ENCODE measurements at regions not wholly inside any gene's neighbourhood (a gene's known extent, or its start where the extent isn't known, plus 50 kb on each side); places are given as distances from the start of the nearest gene placed in this dataset.

GRCh38 chr4:141309874-141310273 lies 89.2 kb downstream of the ZNF330 start:
- no peak for DNase-seq (ENCODE audit: low spot score)
- in situ Hi-C loops (cut with MboI; ENCODE audit: low pct_unique_long_range_greater_than_20kb, low sequenced_read_pairs, unreplicated experiment) = no loop called here
- no peak for TF ChIP-seq CTCF (IDR thresholded peaks at IDR 0.05; ENCODE audit: extremely low read depth, insufficient read depth, missing control alignments)

GRCh38 chr4:141311246-141312204 lies 90.8 kb downstream of the ZNF330 start:
- no peak for TF ChIP-seq CTCF (IDR thresholded peaks at IDR 0.05; ENCODE audit: extremely low read depth, insufficient read depth, missing control alignments)
- DNase-seq (ENCODE audit: low spot score) = no peak
- in situ Hi-C loops (cut with MboI; ENCODE audit: low pct_unique_long_range_greater_than_20kb, low sequenced_read_pairs, unreplicated experiment) = no loop called here

- no peak for TF ChIP-seq CTCF (IDR thresholded peaks at IDR 0.05; ENCODE audit: extremely low read depth, insufficient read depth, missing control alignments)
- no peak for DNase-seq (ENCODE audit: low spot score)
- in situ Hi-C loops (cut with MboI; ENCODE audit: low pct_unique_long_range_greater_than_20kb, low sequenced_read_pairs, unreplicated experiment) = no loop called here
Observed at GRCh38 chr4:141314627-141315026, 93.9 kb downstream of the ZNF330 start.

GRCh38 chr4:141328560-141329173 lies 108.0 kb downstream of the ZNF330 start:
- in situ Hi-C loops (cut with MboI; ENCODE audit: low pct_unique_long_range_greater_than_20kb, low sequenced_read_pairs, unreplicated experiment) = no loop called here
- DNase-seq (ENCODE audit: low spot score) = no peak
- no peak for TF ChIP-seq CTCF (IDR thresholded peaks at IDR 0.05; ENCODE audit: extremely low read depth, insufficient read depth, missing control alignments)

GRCh38 chr4:141329174-141329569 lies 108.5 kb downstream of the ZNF330 start:
- in situ Hi-C loops (cut with MboI; ENCODE audit: low pct_unique_long_range_greater_than_20kb, low sequenced_read_pairs, unreplicated experiment) = no loop called here
- no peak for DNase-seq (ENCODE audit: low spot score)
- no peak for TF ChIP-seq CTCF (IDR thresholded peaks at IDR 0.05; ENCODE audit: extremely low read depth, insufficient read depth, missing control alignments)

GRCh38 chr4:141330616-141331015 lies 109.9 kb downstream of the ZNF330 start:
- TF ChIP-seq CTCF (IDR thresholded peaks at IDR 0.05; ENCODE audit: extremely low read depth, insufficient read depth, missing control alignments) = no peak
- in situ Hi-C loops (cut with MboI; ENCODE audit: low pct_unique_long_range_greater_than_20kb, low sequenced_read_pairs, unreplicated experiment) = no loop called here
- no peak for DNase-seq (ENCODE audit: low spot score)

All from GM13977 (cell line).